Skeletal muscle satellite cell (primary cell): ENCODE measurements at regions not wholly inside any gene's neighbourhood (a gene's known extent, or its start where the extent isn't known, plus 50 kb on each side); places are given as distances from the start of the nearest gene placed in this dataset.
"Not testable (repeated sequence)": the region's sequence is repeated elsewhere in the genome, so short reads cannot be mapped to it uniquely, and the experiment has no call there.

ENCODE experiments used
- H3K27me3 ChIP-seq: 2 replicates; pipeline ENCODE4 v1.7.0; 2013; ENCODE audit warnings: low read length; ENCODE audit not compliant: control insufficient read depth, insufficient read depth
- H3K36me3 ChIP-seq: 2 replicates; pipeline ENCODE4 v1.7.0; 2013; ENCODE audit warnings: mild to moderate bottlenecking, control low read depth, low read length; ENCODE audit not compliant: insufficient read depth
- H3K4me1 ChIP-seq: 2 replicates; pipeline ENCODE4 v1.7.0; 2013; ENCODE audit warnings: low read length; ENCODE audit not compliant: control insufficient read depth, insufficient read depth
- H3K4me2 ChIP-seq: 2 replicates; pipeline ENCODE4 v1.7.0; 2013; ENCODE audit warnings: mild to moderate bottlenecking, low read length
- H3K4me3 ChIP-seq: 2 replicates; pipeline ENCODE4 v1.7.0; 2013; ENCODE audit warnings: low read length
- H3K9ac ChIP-seq: 2 replicates; pipeline ENCODE4 v1.7.0; 2013; ENCODE audit warnings: mild to moderate bottlenecking, low read depth, low read length, moderate library complexity
- H3K9me3 ChIP-seq: replicated peaks from 2 replicates; pipeline ENCODE4 v1.7.0; 2013; ENCODE audit warnings: mild to moderate bottlenecking, control low read depth, low read length

GRCh38 chr3:87710511-87710910 is 348.3 kb downstream of the CGGBP1 start:
- H3K36me3 ChIP-seq: no peaks in the 10 kb centered on the region
- no peak overlapping the region for H3K4me3 ChIP-seq
- H3K4me1 ChIP-seq: no peaks in the 10 kb centered on the region
- H3K27me3 ChIP-seq: no peaks in the 10 kb centered on the region
- H3K9me3 ChIP-seq: no peaks in the 10 kb centered on the region
- no peak overlapping the region for H3K9ac ChIP-seq
- no peak overlapping the region for H3K4me2 ChIP-seq

GRCh38 chr3:87710028-87710427 is 348.8 kb downstream of the CGGBP1 start:
- Histone ChIP-seq H3K4me3 (no peak overlapping the region), H3K36me3 (no peaks in the 10 kb centered on the region), H3K27me3 (no peaks in the 10 kb centered on the region), H3K9ac (no peak overlapping the region), H3K4me2 (no peak overlapping the region), H3K9me3 (no peaks in the 10 kb centered on the region), H3K4me1 (no peaks in the 10 kb centered on the region)

GRCh38 chr3:87706176-87706575 is 352.6 kb downstream of the CGGBP1 start:
- Histone ChIP-seq H3K36me3 (no peaks in the 10 kb centered on the region), H3K27me3 (no peaks in the 10 kb centered on the region), H3K9me3 (no peaks in the 10 kb centered on the region), H3K4me3 (no peak overlapping the region), H3K4me2 (no peak overlapping the region), H3K9ac (no peak overlapping the region), H3K4me1 (no peaks in the 10 kb centered on the region)

- no peaks in the 10 kb centered on the region for H3K27me3 ChIP-seq
- H3K36me3 ChIP-seq: no peaks in the 10 kb centered on the region
- H3K4me2 ChIP-seq: no peak overlapping the region
- H3K4me1 ChIP-seq: no peaks in the 10 kb centered on the region
- no peak overlapping the region for H3K4me3 ChIP-seq
- H3K9ac ChIP-seq: no peak overlapping the region
- no peaks in the 10 kb centered on the region for H3K9me3 ChIP-seq
These were observed 356.2 kb downstream of the CGGBP1 start for GRCh38 chr3:87702600-87702999.

GRCh38 chr3:87696124-87697013 is 362.4 kb downstream of the CGGBP1 start:
- no peak overlapping the region for H3K4me2 ChIP-seq
- no peak overlapping the region for H3K4me3 ChIP-seq
- H3K4me1 ChIP-seq: no peaks in the 10 kb centered on the region
- H3K9ac ChIP-seq: no peak overlapping the region
- no peaks in the 10 kb centered on the region for H3K27me3 ChIP-seq
- H3K9me3 ChIP-seq: no peaks in the 10 kb centered on the region
- H3K36me3 ChIP-seq: no peaks in the 10 kb centered on the region

GRCh38 chr3:87694678-87695077 is 364.1 kb downstream of the CGGBP1 start:
- no peaks in the 10 kb centered on the region for H3K27me3 ChIP-seq
- H3K4me2 ChIP-seq: no peak overlapping the region
- H3K36me3 ChIP-seq: no peaks in the 10 kb centered on the region
- H3K9me3 ChIP-seq: no peaks in the 10 kb centered on the region
- no peak overlapping the region for H3K9ac ChIP-seq
- H3K4me3 ChIP-seq: no peak overlapping the region
- H3K4me1 ChIP-seq: no peaks in the 10 kb centered on the region

- Histone ChIP-seq H3K4me1 (no peaks in the 10 kb centered on the region), H3K4me2 (no peak overlapping the region)
These were observed 367.7 kb downstream of the CGGBP1 start for GRCh38 chr3:87691109-87691508.

GRCh38 chr3:87678984-87679660 is 379.7 kb downstream of the CGGBP1 start:
- H3K27me3 ChIP-seq, H3K4me1 ChIP-seq, H3K4me3 ChIP-seq, H3K9ac ChIP-seq, H3K9me3 ChIP-seq, H3K36me3 ChIP-seq, H3K4me2 ChIP-seq: not testable (repeated sequence)

More at GRCh38 chr3:87691109-87691508, 367.7 kb downstream of the CGGBP1 start:
- Histone ChIP-seq H3K36me3 (no peaks in the 10 kb centered on the region), H3K9me3 (no peaks in the 10 kb centered on the region), H3K9ac (no peak overlapping the region), H3K4me3 (no peak overlapping the region), H3K27me3 (no peaks in the 10 kb centered on the region)

GRCh38 chr3:87674397-87675161 is 384.2 kb downstream of the CGGBP1 start:
- Histone ChIP-seq H3K9me3 (no peaks in the 10 kb centered on the region), H3K4me2 (no peak overlapping the region), H3K4me1 (no peaks in the 10 kb centered on the region), H3K9ac (no peak overlapping the region), H3K27me3 (no peaks in the 10 kb centered on the region), H3K4me3 (no peak overlapping the region), H3K36me3 (no peaks in the 10 kb centered on the region)

- Histone ChIP-seq H3K9ac (no peak overlapping the region), H3K9me3 (no peaks in the 10 kb centered on the region), H3K36me3 (no peaks in the 10 kb centered on the region), H3K27me3 (no peaks in the 10 kb centered on the region), H3K4me2 (no peak overlapping the region), H3K4me1 (no peaks in the 10 kb centered on the region), H3K4me3 (no peak overlapping the region)
These were observed 385.7 kb downstream of the CGGBP1 start for GRCh38 chr3:87673132-87673531.

- Histone ChIP-seq H3K4me2 (no peak overlapping the region), H3K27me3 (no peaks in the 10 kb centered on the region), H3K4me3 (no peak overlapping the region), H3K9ac (no peak overlapping the region), H3K4me1 (no peaks in the 10 kb centered on the region), H3K36me3 (no peaks in the 10 kb centered on the region), H3K9me3 (no peaks in the 10 kb centered on the region)
These were observed 377.8 kb upstream of the POU1F1 start for GRCh38 chr3:87654184-87654583.
